ENCODE measurements at regions not wholly inside any gene's neighbourhood (a gene's known extent, or its start where the extent isn't known, plus 50 kb on each side); places are given as distances from the start of the nearest gene placed in this dataset.

GRCh38 chr5:56309262-56309826, 76.2 kb upstream of the ANKRD55 start:
- no peak for TF ChIP-seq CTCF (IDR thresholded peaks at IDR 0.05; ENCODE audit: borderline replicate concordance, insufficient read depth, low read depth, low read length)
- no peak overlapping the region for H3K4me3 ChIP-seq (ENCODE audit: low read depth, low read length)

- no peak overlapping the region for H3K4me3 ChIP-seq (ENCODE audit: low read depth, low read length)
- TF ChIP-seq CTCF (IDR thresholded peaks at IDR 0.05; ENCODE audit: borderline replicate concordance, insufficient read depth, low read depth, low read length), result no peak
Measured at GRCh38 chr5:56307714-56308333, 74.7 kb upstream of the ANKRD55 start.

- TF ChIP-seq CTCF (IDR thresholded peaks at IDR 0.05; ENCODE audit: borderline replicate concordance, insufficient read depth, low read depth, low read length), result no peak
- H3K4me3 ChIP-seq (ENCODE audit: low read depth, low read length), result no peak overlapping the region
Measured at GRCh38 chr5:56306433-56307150, 73.5 kb upstream of the ANKRD55 start.

- TF ChIP-seq CTCF (IDR thresholded peaks at IDR 0.05; ENCODE audit: borderline replicate concordance, insufficient read depth, low read depth, low read length), result no peak
- H3K4me3 ChIP-seq (ENCODE audit: low read depth, low read length), result no peak overlapping the region
Measured at GRCh38 chr5:56305001-56305950, 72.1 kb upstream of the ANKRD55 start.

- no peak overlapping the region for H3K4me3 ChIP-seq (ENCODE audit: low read depth, low read length)
- no peak for TF ChIP-seq CTCF (IDR thresholded peaks at IDR 0.05; ENCODE audit: borderline replicate concordance, insufficient read depth, low read depth, low read length)
Measured at GRCh38 chr5:56303511-56303910, 70.4 kb upstream of the ANKRD55 start.

- TF ChIP-seq CTCF (IDR thresholded peaks at IDR 0.05; ENCODE audit: borderline replicate concordance, insufficient read depth, low read depth, low read length), result no peak
- H3K4me3 ChIP-seq (ENCODE audit: low read depth, low read length), result no peak overlapping the region
Measured at GRCh38 chr5:56302027-56302426, 68.9 kb upstream of the ANKRD55 start.

Measured in GM12875 (cell line).